PC-3 (cell line): ENCODE measurements at regions not wholly inside any gene's neighbourhood (a gene's known extent, or its start where the extent isn't known, plus 50 kb on each side); places are given as distances from the start of the nearest gene placed in this dataset.

Source experiments
- EZH2 ChIP-seq: fragments of 300-600 bp; sonication (generic); IDR thresholded peaks from one replicate; pipeline ENCODE4 v1.6.1; 2017; ENCODE audit warnings: antibody characterized with exemption, mild to moderate bottlenecking, low read length; ENCODE audit not compliant: unreplicated experiment
- TF ChIP-seq, protein P1 (sequence below): fragments of 300-600 bp; sonication (generic); conservative IDR thresholded peaks from 2 replicates; pipeline ENCODE4 v1.5.1; 2017; ENCODE audit warnings: antibody characterized with exemption, low read depth, mild to moderate bottlenecking, low read length

DNA sequence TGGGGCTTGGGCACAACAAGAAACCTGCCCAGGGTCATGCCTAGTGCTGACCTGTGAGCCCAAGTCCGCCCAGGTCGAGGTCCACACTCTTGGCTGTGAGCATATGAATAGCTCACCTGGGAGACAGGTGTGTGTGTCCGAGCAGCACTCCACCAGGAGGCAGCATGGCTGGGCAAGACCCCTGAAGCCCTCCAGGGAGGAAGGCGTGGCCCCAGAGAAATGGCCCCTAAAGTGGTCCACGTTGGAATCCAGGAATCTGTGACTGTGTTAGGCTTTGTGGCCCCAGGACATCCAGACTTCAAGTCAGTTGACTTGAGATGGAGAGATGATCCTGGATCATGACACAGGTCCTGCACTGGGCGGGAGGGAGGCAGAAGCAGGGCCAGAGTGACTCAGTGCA, 138.8 kb downstream of the CPZ start:
- no peak for TF ChIP-seq EZH2
- TF ChIP-seq, protein P1, sequence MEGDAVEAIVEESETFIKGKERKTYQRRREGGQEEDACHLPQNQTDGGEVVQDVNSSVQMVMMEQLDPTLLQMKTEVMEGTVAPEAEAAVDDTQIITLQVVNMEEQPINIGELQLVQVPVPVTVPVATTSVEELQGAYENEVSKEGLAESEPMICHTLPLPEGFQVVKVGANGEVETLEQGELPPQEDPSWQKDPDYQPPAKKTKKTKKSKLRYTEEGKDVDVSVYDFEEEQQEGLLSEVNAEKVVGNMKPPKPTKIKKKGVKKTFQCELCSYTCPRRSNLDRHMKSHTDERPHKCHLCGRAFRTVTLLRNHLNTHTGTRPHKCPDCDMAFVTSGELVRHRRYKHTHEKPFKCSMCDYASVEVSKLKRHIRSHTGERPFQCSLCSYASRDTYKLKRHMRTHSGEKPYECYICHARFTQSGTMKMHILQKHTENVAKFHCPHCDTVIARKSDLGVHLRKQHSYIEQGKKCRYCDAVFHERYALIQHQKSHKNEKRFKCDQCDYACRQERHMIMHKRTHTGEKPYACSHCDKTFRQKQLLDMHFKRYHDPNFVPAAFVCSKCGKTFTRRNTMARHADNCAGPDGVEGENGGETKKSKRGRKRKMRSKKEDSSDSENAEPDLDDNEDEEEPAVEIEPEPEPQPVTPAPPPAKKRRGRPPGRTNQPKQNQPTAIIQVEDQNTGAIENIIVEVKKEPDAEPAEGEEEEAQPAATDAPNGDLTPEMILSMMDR, result no peak
